H1 (cell line): ENCODE measurements at regions not wholly inside any gene's neighbourhood (a gene's known extent, or its start where the extent isn't known, plus 50 kb on each side); places are given as distances from the start of the nearest gene placed in this dataset.

Source experiments
- BRCA1 ChIP-seq: IDR thresholded peaks from 2 replicates; pipeline ENCODE4 v1.6.1; 2012; ENCODE audit warnings: low read depth, low read length, improper control_type of control experiment
- RNF2 ChIP-seq: fragments of 200-900, 300-1000 bp; sonication (generic); IDR thresholded peaks from 2 replicates; pipeline ENCODE4 v1.7.1; 2016; ENCODE audit warnings: borderline replicate concordance, low read depth, mild to moderate bottlenecking, antibody characterized with exemption, low read length; ENCODE audit not compliant: poor library complexity, severe bottlenecking; ENCODE audit errors: missing control alignments
- SUZ12 ChIP-seq: fragments of 200-600 bp; sonication (generic); IDR thresholded peaks from 2 replicates; pipeline ENCODE4 v1.6.1; 2012; ENCODE audit warnings: mild to moderate bottlenecking, inconsistent platforms, low read length, moderate library complexity, mixed read lengths

DNA sequence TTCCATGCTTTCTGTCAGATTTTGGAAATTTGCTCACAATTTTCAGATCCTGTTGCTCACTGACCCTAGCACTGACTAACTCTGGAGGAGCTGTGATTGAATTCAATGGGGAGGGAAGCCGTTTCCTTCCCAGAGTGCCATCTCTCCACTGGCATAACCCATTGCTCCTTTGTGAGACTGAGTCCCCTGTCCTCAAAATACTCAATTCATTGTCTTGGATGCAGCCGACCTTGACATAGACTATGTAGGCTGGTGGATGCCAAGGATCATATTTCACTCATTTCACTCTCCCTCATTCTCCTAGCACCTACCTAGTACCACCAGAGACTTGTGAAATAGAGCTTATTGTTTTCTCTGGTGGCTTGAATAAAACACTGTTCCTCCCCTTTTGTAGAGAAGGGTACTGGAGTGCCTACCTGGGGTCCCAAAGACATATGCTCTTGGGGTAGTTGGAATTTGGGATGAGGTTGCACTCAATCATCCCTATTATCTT, 511.3 kb upstream of the ZMIZ1 start (continued):
- TF ChIP-seq SUZ12 (no peak), BRCA1 (no peak), RNF2 (no peak)
